CD8-positive, alpha-beta memory T cell (primary cell): ENCODE measurements at regions not wholly inside any gene's neighbourhood (a gene's known extent, or its start where the extent isn't known, plus 50 kb on each side); places are given as distances from the start of the nearest gene placed in this dataset.

Experiments used
- CTCF ChIA-PET: fragments of 350-600 bp; sonication (Branson Sonifier 250); formaldehyde crosslinking; loops from one replicate; lab custom pipeline; 2021; ENCODE audit warnings: antibody characterized with exemption; lab: Charles Lee
- POLR2A ChIA-PET: fragments of 350-600 bp; sonication (Branson Sonifier 250); formaldehyde crosslinking; loops from one replicate; lab custom pipeline; 2021; ENCODE audit warnings: antibody characterized with exemption; lab: Charles Lee
- DNase-seq, 5 donors: peaks; one replicate each; pipeline versions ENCODE4 v3.0.0 to v3.0.0-alpha.2; 2020 to 2022; ENCODE audit warnings: mixed read lengths in 1 of 5
- H3K27ac ChIP-seq: one replicate; pipeline ENCODE4 v1.7.0; 2013; ENCODE audit warnings: low read depth, mild to moderate bottlenecking, low read length, moderate library complexity
- H3K27me3 ChIP-seq: 2 replicates; pipeline ENCODE4 v1.7.0; 2013; ENCODE audit warnings: low read length, mild to moderate bottlenecking; ENCODE audit not compliant: insufficient read depth, poor library complexity, severe bottlenecking
- H3K36me3 ChIP-seq: 2 replicates; pipeline ENCODE4 v1.7.0; 2013; ENCODE audit warnings: mild to moderate bottlenecking, low read length, moderate library complexity; ENCODE audit not compliant: insufficient read depth
- H3K4me1 ChIP-seq: 2 replicates; pipeline ENCODE4 v1.7.0; 2013; ENCODE audit warnings: mild to moderate bottlenecking, low read length, moderate library complexity; ENCODE audit not compliant: insufficient read depth
- H3K4me3 ChIP-seq: 2 replicates; pipeline ENCODE4 v1.7.0; 2013; ENCODE audit warnings: mild to moderate bottlenecking, low read length
- H3K9me3 ChIP-seq: 2 replicates; pipeline ENCODE4 v1.7.0; 2013; ENCODE audit warnings: mild to moderate bottlenecking, low read length
- H3K27ac Mint-ChIP-seq, 8 donors: one replicate each; pipeline ENCODE4 v1.8.0; 2020 to 2021; ENCODE audit warnings: mixed read lengths in 8 of 8, mild to moderate bottlenecking in 6 of 8, inconsistent platforms in 3 of 8, moderate library complexity in 3 of 8
- H3K27me3 Mint-ChIP-seq, 2 donors: one replicate each; pipeline ENCODE4 v1.8.0; 2020 to 2021; ENCODE audit warnings: mixed read lengths in 2 of 2, mild to moderate bottlenecking in 1 of 2, moderate library complexity in 1 of 2
- H3K36me3 Mint-ChIP-seq, 3 donors: one replicate each; pipeline ENCODE4 v1.8.0; 2020 to 2021; ENCODE audit warnings: mixed read lengths in 3 of 3, inconsistent platforms in 1 of 3, mild to moderate bottlenecking in 1 of 3
- H3K4me1 Mint-ChIP-seq, 3 donors: one replicate each; pipeline ENCODE4 v1.8.0; 2020 to 2021; ENCODE audit warnings: mixed read lengths in 3 of 3, inconsistent platforms in 1 of 3, mild to moderate bottlenecking in 1 of 3
- H3K4me3 Mint-ChIP-seq, 7 donors: one replicate each; pipeline ENCODE4 v1.8.0; 2020 to 2021; ENCODE audit warnings: mixed read lengths in 7 of 7, mild to moderate bottlenecking in 6 of 7, moderate library complexity in 4 of 7, inconsistent platforms in 2 of 7
- H3K9me3 Mint-ChIP-seq, 5 donors: one replicate each; pipeline ENCODE4 v1.8.0; 2020 to 2022; ENCODE audit warnings: mixed read lengths in 5 of 5, mild to moderate bottlenecking in 3 of 5, moderate library complexity in 2 of 5, inconsistent platforms in 1 of 5

DNA sequence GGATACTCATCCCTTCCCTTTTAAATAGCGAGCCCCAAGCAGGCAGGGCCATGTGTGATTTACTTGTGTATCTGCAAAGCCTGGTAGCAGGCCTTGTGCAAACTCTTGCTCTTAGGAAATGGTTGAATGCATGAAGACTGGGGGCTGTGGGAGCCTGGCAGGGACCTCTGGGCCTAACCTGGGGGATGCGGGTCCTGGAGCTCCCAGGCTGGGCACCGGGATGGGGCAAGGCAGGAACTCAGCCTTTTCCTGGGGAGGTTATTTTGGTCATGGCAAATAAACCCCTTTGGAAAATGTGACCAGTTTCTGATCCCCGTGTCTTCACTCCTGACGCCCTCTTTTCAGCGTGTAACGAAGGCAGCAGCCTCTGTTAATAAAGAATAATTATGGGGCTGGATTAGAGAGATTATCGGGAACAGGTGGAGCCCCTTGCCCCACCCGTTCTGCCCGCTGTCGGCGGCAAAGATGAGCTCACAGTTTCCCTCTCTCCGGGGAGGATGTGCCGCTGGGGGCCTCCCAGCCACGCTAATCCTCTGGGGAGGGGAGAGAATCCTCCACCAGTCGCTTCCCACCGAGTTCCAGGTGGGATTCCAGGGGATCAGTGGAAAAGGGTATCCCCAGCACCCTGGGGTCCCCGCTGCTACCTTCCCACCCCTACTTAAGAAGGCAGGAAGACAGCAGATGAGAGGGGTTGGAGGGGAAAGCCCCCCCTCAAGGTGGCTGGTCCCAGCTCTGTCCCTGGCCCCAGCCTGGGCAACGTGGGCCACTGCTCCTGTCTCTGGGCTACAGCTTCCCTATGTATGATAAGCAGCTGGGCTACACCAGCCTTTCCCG, 69.7 kb upstream of the WNT4 start:
- Mint-ChIP-seq H3K27me3 (peaks cover 31 to 64% of the 10 kb centered on the region in 2 donors), H3K27ac (peak overlapping the region in 1 of 8 donors; percentile 50), H3K4me1 (no peaks in the 10 kb centered on the region), H3K4me3 (no peak overlapping the region), H3K36me3 (no peaks in the 10 kb centered on the region), H3K9me3 (no peaks in the 10 kb centered on the region)
- Histone ChIP-seq H3K27me3 (peaks cover 15% of the 10 kb centered on the region), H3K4me3 (no peak overlapping the region), H3K36me3 (no peaks in the 10 kb centered on the region), H3K27ac (no peak overlapping the region), H3K9me3 (no peaks in the 10 kb centered on the region), H3K4me1 (no peaks in the 10 kb centered on the region)
- CTCF ChIA-PET: no interaction called here
- POLR2A ChIA-PET: no interaction called here
- no peak for DNase-seq

DNA sequence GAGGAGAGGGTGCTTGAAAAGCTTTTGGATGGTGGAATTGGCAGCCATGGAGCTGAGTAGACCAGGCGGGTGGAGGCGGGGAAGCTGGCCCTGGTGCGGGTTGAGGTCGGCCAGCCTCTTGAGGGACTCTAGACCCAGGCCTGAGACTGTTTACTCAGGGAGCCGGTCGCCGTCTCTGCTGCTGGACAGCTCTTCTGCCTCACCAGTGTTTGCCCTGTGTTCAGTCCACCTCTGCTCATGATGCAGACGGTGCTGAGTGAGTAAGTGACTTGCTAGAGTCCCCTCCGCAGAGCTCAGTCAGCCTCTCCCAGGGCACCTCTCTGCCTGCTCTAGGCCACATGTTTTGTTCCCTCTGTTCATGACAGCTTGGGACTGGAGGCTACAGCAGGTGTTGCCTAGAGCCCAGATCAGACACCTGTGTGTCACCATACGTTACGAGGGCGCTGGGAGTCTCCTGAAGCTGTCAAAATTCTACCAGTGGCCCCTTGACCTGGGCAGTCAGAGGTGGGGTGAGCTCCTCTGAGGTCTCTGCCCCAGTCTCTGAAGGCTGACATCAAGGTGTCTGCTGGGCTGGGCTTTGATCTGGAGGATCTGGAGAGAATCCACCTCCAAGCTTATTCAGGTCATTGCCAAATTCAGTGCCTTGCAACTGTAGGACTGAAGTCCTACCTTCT, 73.5 kb upstream of the WNT4 start:
- H3K4me3 Mint-ChIP-seq: no peak overlapping the region
- CTCF ChIA-PET: no interaction called here
- peaks cover 18 to 47% of the 10 kb centered on the region in 2 donors for H3K27me3 Mint-ChIP-seq

DNA sequence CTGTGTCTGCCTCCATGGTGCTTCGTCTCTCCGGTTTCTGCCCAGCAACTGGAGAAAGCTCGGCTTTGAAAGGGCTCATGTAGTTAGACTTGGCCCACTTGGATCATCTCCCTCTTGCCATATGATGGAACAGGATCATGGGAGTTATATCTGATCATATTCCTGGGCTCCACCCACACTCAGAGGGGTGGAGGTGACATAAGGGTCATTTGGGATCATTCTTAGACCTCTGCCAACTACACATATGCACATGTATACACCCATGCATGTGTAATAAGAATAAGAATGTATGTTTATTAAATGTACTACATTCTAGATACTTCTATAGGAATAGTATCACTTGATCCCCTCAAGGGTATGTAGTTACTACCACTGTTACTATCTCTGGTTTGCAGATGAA, 74.1 kb upstream of the WNT4 start:
- no peaks in the 10 kb centered on the region for H3K9me3 ChIP-seq
- Mint-ChIP-seq H3K4me1 (no peaks in the 10 kb centered on the region), H3K27ac (no peak overlapping the region), H3K9me3 (no peaks in the 10 kb centered on the region), H3K4me3 (no peak overlapping the region), H3K27me3 (peaks cover 18 to 48% of the 10 kb centered on the region in 2 donors), H3K36me3 (no peaks in the 10 kb centered on the region)
- ChIA-PET POLR2A (interaction anchor here (0.6 kb wide), 1 partner anchor 349 kb away, joined by 3 read pairs; no protein-coding TSS in a partner anchor), CTCF (no interaction called here)
- peaks cover 4% of the 10 kb centered on the region for H3K27me3 ChIP-seq
- no peak for DNase-seq
- no peak overlapping the region for H3K27ac ChIP-seq
- no peak overlapping the region for H3K4me3 ChIP-seq
- H3K4me1 ChIP-seq: no peaks in the 10 kb centered on the region
- no peaks in the 10 kb centered on the region for H3K36me3 ChIP-seq

More for the DNA sequence above, 73.5 kb upstream of the WNT4 start:
- Histone ChIP-seq H3K4me1 (no peaks in the 10 kb centered on the region), H3K4me3 (no peak overlapping the region), H3K36me3 (no peaks in the 10 kb centered on the region), H3K27me3 (peaks cover 4% of the 10 kb centered on the region), H3K27ac (no peak overlapping the region), H3K9me3 (no peaks in the 10 kb centered on the region)
- H3K27ac Mint-ChIP-seq: no peak overlapping the region
- H3K36me3 Mint-ChIP-seq: no peaks in the 10 kb centered on the region
- POLR2A ChIA-PET: no interaction called here
- no peaks in the 10 kb centered on the region for H3K9me3 Mint-ChIP-seq
- no peak for DNase-seq
- no peaks in the 10 kb centered on the region for H3K4me1 Mint-ChIP-seq

DNA sequence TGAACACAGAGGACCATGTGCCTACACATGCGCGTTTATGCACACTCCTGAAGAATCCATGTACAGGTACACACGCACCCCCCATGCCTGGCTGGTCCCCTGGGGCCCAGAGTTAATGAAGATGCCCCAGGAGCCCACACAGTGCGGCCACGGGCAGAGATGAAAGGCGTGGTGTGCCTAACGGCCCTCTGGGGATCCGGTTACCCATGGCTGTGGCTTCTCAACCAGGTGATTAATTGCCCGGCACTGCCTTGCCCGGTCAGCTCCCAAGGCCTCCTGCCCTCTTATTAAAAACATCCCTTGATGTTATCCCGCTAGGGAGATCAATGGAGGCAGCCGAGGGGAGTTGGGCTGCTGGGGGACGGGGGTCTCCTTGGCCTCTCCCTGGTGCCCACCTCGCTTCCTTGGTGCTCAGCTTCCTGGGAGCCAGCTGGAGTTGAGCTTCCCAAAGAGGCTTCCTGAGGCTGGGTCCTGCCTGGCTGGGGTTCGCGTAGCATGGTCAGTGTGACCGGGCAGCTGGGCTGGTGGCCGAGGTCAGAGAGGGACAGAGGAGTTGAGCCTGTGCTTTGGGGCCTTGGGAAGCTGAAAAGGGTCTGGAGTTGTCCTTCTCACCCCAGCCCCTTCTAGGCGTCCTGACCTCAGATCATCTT, 75.0 kb upstream of the WNT4 start:
- no peaks in the 10 kb centered on the region for H3K9me3 ChIP-seq
- no peak overlapping the region for H3K4me3 ChIP-seq
- Mint-ChIP-seq H3K4me3 (no peak overlapping the region), H3K27me3 (peaks cover 10 to 47% of the 10 kb centered on the region in 2 donors), H3K9me3 (no peaks in the 10 kb centered on the region), H3K27ac (no peak overlapping the region), H3K36me3 (no peaks in the 10 kb centered on the region), H3K4me1 (no peaks in the 10 kb centered on the region)
- ChIA-PET CTCF (no interaction called here), POLR2A (no interaction called here)
- no peak overlapping the region for H3K27ac ChIP-seq
- H3K36me3 ChIP-seq: no peaks in the 10 kb centered on the region
- no peak for DNase-seq
- H3K4me1 ChIP-seq: no peaks in the 10 kb centered on the region
- peaks cover 3% of the 10 kb centered on the region for H3K27me3 ChIP-seq

DNA sequence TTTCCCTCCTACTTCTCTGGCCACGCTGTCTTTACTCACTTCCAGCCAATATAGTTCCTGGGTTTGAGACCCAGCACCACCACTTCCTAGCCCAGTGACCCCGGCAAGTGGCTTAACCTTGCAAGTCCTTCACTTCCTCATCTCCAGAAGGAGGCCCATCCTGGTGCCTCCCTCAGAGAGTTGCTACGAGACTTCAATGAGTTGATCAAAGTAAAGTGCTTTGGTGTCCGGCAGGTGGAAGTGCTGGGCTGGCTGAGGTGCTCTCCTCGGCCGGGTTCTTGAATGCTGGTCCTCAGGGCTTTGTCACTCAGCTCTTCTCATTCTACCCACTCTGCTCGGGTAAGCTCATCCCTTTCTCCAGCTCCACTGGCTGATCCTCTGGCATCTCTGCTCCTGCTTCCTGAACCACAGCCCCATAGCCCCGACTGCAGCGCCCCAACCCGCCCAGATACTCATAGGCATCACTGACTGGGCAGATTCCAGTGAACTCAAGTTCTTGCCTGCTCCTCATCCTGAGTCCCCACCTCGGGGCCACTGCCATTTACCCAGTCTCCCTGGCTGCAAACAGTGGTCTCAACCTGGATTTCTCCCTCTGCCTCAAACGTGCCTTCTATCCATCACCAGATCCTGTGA, 75.8 kb upstream of the WNT4 start:
- Mint-ChIP-seq H3K36me3 (no peaks in the 10 kb centered on the region), H3K27ac (no peak overlapping the region), H3K27me3 (peaks cover 10 to 46% of the 10 kb centered on the region in 2 donors), H3K4me1 (no peaks in the 10 kb centered on the region), H3K4me3 (no peak overlapping the region), H3K9me3 (no peaks in the 10 kb centered on the region)
- H3K27me3 ChIP-seq: no peaks in the 10 kb centered on the region
- no peaks in the 10 kb centered on the region for H3K36me3 ChIP-seq
- ChIA-PET POLR2A (no interaction called here), CTCF (no interaction called here)
- H3K4me1 ChIP-seq: no peaks in the 10 kb centered on the region
- no peak overlapping the region for H3K4me3 ChIP-seq
- H3K9me3 ChIP-seq: no peaks in the 10 kb centered on the region
- H3K27ac ChIP-seq: no peak overlapping the region
- no peak for DNase-seq

DNA sequence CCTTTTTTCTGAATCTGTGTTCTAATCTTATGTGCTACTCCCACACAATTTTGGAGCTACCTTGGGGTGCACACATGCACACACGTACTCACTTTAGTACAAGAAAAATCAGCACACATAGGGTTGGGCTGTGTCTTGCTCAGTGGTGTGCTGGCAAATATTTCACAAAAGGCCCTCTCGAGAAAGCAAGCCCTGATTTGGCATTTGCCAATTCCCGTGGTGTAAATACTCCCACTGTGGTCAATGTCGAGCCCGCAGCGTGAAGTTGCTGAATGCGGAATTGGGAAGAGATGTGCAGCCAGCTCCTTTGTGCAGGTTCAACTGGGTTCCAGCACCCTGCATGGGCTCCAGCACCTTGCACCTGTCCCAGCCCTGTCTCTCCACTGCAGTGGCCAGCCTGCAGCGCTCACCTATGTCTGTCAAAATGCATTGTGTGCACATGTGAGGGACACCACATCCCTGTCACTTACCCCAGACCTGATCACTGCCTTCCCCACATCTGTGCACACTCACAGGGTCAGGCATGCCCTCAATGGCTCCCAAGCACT, 78.4 kb upstream of the WNT4 start:
- no peaks in the 10 kb centered on the region for H3K36me3 Mint-ChIP-seq
- no peaks in the 10 kb centered on the region for H3K9me3 Mint-ChIP-seq
- H3K4me3 Mint-ChIP-seq: no peak overlapping the region
- peaks cover 11 to 51% of the 10 kb centered on the region in 2 donors for H3K27me3 Mint-ChIP-seq
- H3K4me1 Mint-ChIP-seq: no peaks in the 10 kb centered on the region
- H3K27ac Mint-ChIP-seq: peak overlapping the region in 1 of 8 donors; percentile 86
- Histone ChIP-seq H3K9me3 (no peaks in the 10 kb centered on the region), H3K4me3 (no peak overlapping the region), H3K36me3 (no peaks in the 10 kb centered on the region), H3K27me3 (no peaks in the 10 kb centered on the region), H3K27ac (no peak overlapping the region), H3K4me1 (no peaks in the 10 kb centered on the region)
- no peak for DNase-seq
- ChIA-PET CTCF (no interaction called here), POLR2A (no interaction called here)

DNA sequence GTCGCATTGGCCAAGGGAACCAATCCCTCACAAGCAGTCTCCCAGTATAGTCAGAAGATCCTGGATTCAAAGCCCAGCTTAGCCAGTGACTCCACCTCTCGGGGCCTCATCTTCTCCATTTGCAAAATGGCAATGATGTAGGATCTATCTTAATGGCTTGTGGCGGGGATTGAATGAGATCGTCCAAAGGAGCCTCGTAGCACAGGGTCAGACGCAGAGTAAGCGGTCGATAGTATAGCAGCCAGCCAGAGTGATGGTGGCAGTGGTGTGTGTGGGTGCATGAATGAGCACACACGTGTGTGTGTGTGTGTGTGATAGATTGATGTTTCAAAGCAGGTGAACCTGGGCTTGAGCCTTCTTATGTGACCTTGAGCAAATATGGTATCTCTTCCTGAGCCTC, 79.8 kb upstream of the WNT4 start:
- Histone ChIP-seq H3K27me3 (no peaks in the 10 kb centered on the region), H3K36me3 (no peaks in the 10 kb centered on the region), H3K27ac (no peak overlapping the region), H3K4me1 (no peaks in the 10 kb centered on the region), H3K9me3 (no peaks in the 10 kb centered on the region), H3K4me3 (no peak overlapping the region)
- Mint-ChIP-seq H3K4me1 (no peaks in the 10 kb centered on the region), H3K27ac (peak overlapping the region in 1 of 8 donors; percentile 7), H3K9me3 (no peaks in the 10 kb centered on the region), H3K4me3 (no peak overlapping the region), H3K27me3 (peaks cover 11 to 51% of the 10 kb centered on the region in 2 donors), H3K36me3 (no peaks in the 10 kb centered on the region)
- POLR2A ChIA-PET: no interaction called here
- CTCF ChIA-PET: no interaction called here
- DNase-seq: no peak
